C4-2B (cell line): ENCODE measurements at regions not wholly inside any gene's neighbourhood (a gene's known extent, or its start where the extent isn't known, plus 50 kb on each side); places are given as distances from the start of the nearest gene placed in this dataset.

Source experiments
- CTCF ChIP-seq: fragments of 450-650 bp; conservative IDR thresholded peaks from 2 replicates; pipeline ENCODE4 v1.5.1; 2017; ENCODE audit warnings: mild to moderate bottlenecking
- ZFX ChIP-seq: fragments of 450-650 bp; IDR thresholded peaks from 2 replicates; pipeline ENCODE4 v1.6.1; 2017

- TF ChIP-seq CTCF (no peak), ZFX (no peak)
These were observed 848.9 kb downstream of the REEP3 start for GRCh38 chr10:64369885-64370773.
